ENCODE measurements at regions not wholly inside any gene's neighbourhood (a gene's known extent, or its start where the extent isn't known, plus 50 kb on each side); places are given as distances from the start of the nearest gene placed in this dataset.

- no peak for DNase-seq (ENCODE audit: low spot score)
These were observed 50.4 kb upstream of the NEO1 start for GRCh38 chr15:73001840-73002239.

GRCh38 chr15:73000293-73000692, 52.0 kb upstream of the NEO1 start:
- DNase-seq (ENCODE audit: low spot score), result no peak

GRCh38 chr15:72999586-72999985, 52.7 kb upstream of the NEO1 start:
- no peak for DNase-seq (ENCODE audit: low spot score)

GRCh38 chr15:72998681-72999466, 53.4 kb upstream of the NEO1 start:
- no peak for DNase-seq (ENCODE audit: low spot score)

GRCh38 chr15:72998226-72998625, 54.0 kb upstream of the NEO1 start:
- no peak for DNase-seq (ENCODE audit: low spot score)

GRCh38 chr15:72995849-72996248, 56.4 kb upstream of the NEO1 start:
- no peak for DNase-seq (ENCODE audit: low spot score)

- no peak for DNase-seq (ENCODE audit: low spot score)
These were observed 57.6 kb upstream of the NEO1 start for GRCh38 chr15:72994534-72995177.

GRCh38 chr15:72992841-72993252, 59.4 kb upstream of the NEO1 start:
- no peak for DNase-seq (ENCODE audit: low spot score)

- DNase-seq (ENCODE audit: low spot score), result no peak
These were observed 61.2 kb upstream of the NEO1 start for GRCh38 chr15:72991026-72991425.

GRCh38 chr15:72983801-72984545, 68.3 kb upstream of the NEO1 start:
- DNase-seq (ENCODE audit: low spot score), result no peak

GRCh38 chr15:72982714-72983113, 69.5 kb upstream of the NEO1 start:
- DNase-seq (ENCODE audit: low spot score), result no peak

- DNase-seq (ENCODE audit: low spot score), result no peak
These were observed 71.6 kb upstream of the NEO1 start for GRCh38 chr15:72980661-72981060.

GRCh38 chr15:72979791-72980190, 72.5 kb upstream of the NEO1 start:
- DNase-seq (ENCODE audit: low spot score), result no peak

GRCh38 chr15:72979308-72979707, 73.0 kb upstream of the NEO1 start:
- no peak for DNase-seq (ENCODE audit: low spot score)

GRCh38 chr15:72978223-72978622, 74.0 kb upstream of the NEO1 start:
- DNase-seq (ENCODE audit: low spot score), result no peak

- no peak for DNase-seq (ENCODE audit: low spot score)
These were observed 79.9 kb upstream of the NEO1 start for GRCh38 chr15:72972362-72972761.

- no peak for DNase-seq (ENCODE audit: low spot score)
These were observed 80.5 kb upstream of the NEO1 start for GRCh38 chr15:72971766-72972165.

GRCh38 chr15:72970933-72971760, 81.1 kb upstream of the NEO1 start:
- DNase-seq (ENCODE audit: low spot score), result no peak

- no peak for DNase-seq (ENCODE audit: low spot score)
These were observed 83.7 kb upstream of the NEO1 start for GRCh38 chr15:72968531-72968922.

GRCh38 chr15:72967811-72968530, 84.3 kb upstream of the NEO1 start:
- DNase-seq (ENCODE audit: low spot score), result no peak

- DNase-seq (ENCODE audit: low spot score), result no peak
These were observed 84.9 kb upstream of the NEO1 start for GRCh38 chr15:72967397-72967796.

- DNase-seq (ENCODE audit: low spot score), result no peak
These were observed 85.6 kb upstream of the NEO1 start for GRCh38 chr15:72966641-72967040.
